ENCODE measurements at regions not wholly inside any gene's neighbourhood (a gene's known extent, or its start where the extent isn't known, plus 50 kb on each side); places are given as distances from the start of the nearest gene placed in this dataset.

- peaks cover 0 to 11% of the 10 kb centered on the region in 2 donors for H3K4me1 ChIP-seq
- TF ChIP-seq CTCF (IDR thresholded peaks at IDR 0.05): no peak
- H3K9me3 ChIP-seq: no peaks in the 10 kb centered on the region
- H3K27ac ChIP-seq: no peak overlapping the region
- H3K4me3 ChIP-seq: no peak overlapping the region
- intact Hi-C loops (cut with DNase I): no loop called here
- no peaks in the 10 kb centered on the region for H3K27me3 ChIP-seq
- no peaks in the 10 kb centered on the region for H3K36me3 ChIP-seq
- no peak for DNase-seq (ENCODE audit: low spot score in 2 of 2)
These were observed 135.5 kb upstream of the RBMS3 start for GRCh38 chr3:29145360-29145759.

GRCh38 chr3:29152379-29152778, 128.5 kb upstream of the RBMS3 start:
- intact Hi-C loops (cut with DNase I): no loop called here
- DNase-seq (ENCODE audit: low spot score in 2 of 2): no peak
- Histone ChIP-seq H3K36me3 (no peaks in the 10 kb centered on the region), H3K27me3 (no peaks in the 10 kb centered on the region), H3K9me3 (no peaks in the 10 kb centered on the region), H3K4me1 (no peaks in the 10 kb centered on the region), H3K4me3 (no peak overlapping the region), H3K27ac (no peak overlapping the region)
- TF ChIP-seq CTCF (IDR thresholded peaks at IDR 0.05): no peak

- intact Hi-C loops (cut with DNase I): no loop called here
- TF ChIP-seq CTCF (IDR thresholded peaks at IDR 0.05): no peak
These were observed 127.1 kb upstream of the RBMS3 start for GRCh38 chr3:29153811-29154210.

GRCh38 chr3:29156086-29156715, 124.7 kb upstream of the RBMS3 start:
- no peak overlapping the region for H3K27ac ChIP-seq
- no peaks in the 10 kb centered on the region for H3K36me3 ChIP-seq
- H3K9me3 ChIP-seq: no peaks in the 10 kb centered on the region
- H3K27me3 ChIP-seq: no peaks in the 10 kb centered on the region
- no peak for TF ChIP-seq CTCF (IDR thresholded peaks at IDR 0.05)
- no peaks in the 10 kb centered on the region for H3K4me1 ChIP-seq
- intact Hi-C loops (cut with DNase I): no loop called here
- DNase-seq (ENCODE audit: low spot score in 2 of 2): no peak
- no peak overlapping the region for H3K4me3 ChIP-seq

More at GRCh38 chr3:29153811-29154210, 127.1 kb upstream of the RBMS3 start:
- no peaks in the 10 kb centered on the region for H3K36me3 ChIP-seq
- H3K4me1 ChIP-seq: no peaks in the 10 kb centered on the region
- no peaks in the 10 kb centered on the region for H3K9me3 ChIP-seq
- no peak overlapping the region for H3K27ac ChIP-seq
- H3K4me3 ChIP-seq: no peak overlapping the region
- DNase-seq (ENCODE audit: low spot score in 2 of 2): no peak
- H3K27me3 ChIP-seq: no peaks in the 10 kb centered on the region

- Histone ChIP-seq H3K9me3 (no peaks in the 10 kb centered on the region), H3K4me3 (no peak overlapping the region), H3K4me1 (no peaks in the 10 kb centered on the region), H3K36me3 (no peaks in the 10 kb centered on the region), H3K27ac (no peak overlapping the region), H3K27me3 (no peaks in the 10 kb centered on the region)
- intact Hi-C loops (cut with DNase I): no loop called here
- DNase-seq (ENCODE audit: low spot score in 2 of 2): no peak
- TF ChIP-seq CTCF (IDR thresholded peaks at IDR 0.05): no peak
These were observed 116.0 kb upstream of the RBMS3 start for GRCh38 chr3:29164825-29165224.

- H3K36me3 ChIP-seq: no peaks in the 10 kb centered on the region
- DNase-seq (ENCODE audit: low spot score in 2 of 2): no peak
- H3K4me3 ChIP-seq: no peak overlapping the region
- intact Hi-C loops (cut with DNase I): no loop called here
- no peak overlapping the region for H3K27ac ChIP-seq
- H3K4me1 ChIP-seq: no peaks in the 10 kb centered on the region
- H3K27me3 ChIP-seq: no peaks in the 10 kb centered on the region
- H3K9me3 ChIP-seq: no peaks in the 10 kb centered on the region
- no peak for TF ChIP-seq CTCF (IDR thresholded peaks at IDR 0.05)
These were observed 113.7 kb upstream of the RBMS3 start for GRCh38 chr3:29167180-29167579.

All from ascending aorta (tissue), 2 donors.